ENCODE measurements at regions not wholly inside any gene's neighbourhood (a gene's known extent, or its start where the extent isn't known, plus 50 kb on each side); places are given as distances from the start of the nearest gene placed in this dataset.

GRCh38 chr14:71554323-71554722 lies 377.9 kb upstream of the RGS6 start:
- H3K9me2 ChIP-seq (replicated peaks; ENCODE audit: low read depth, low read length) = no peaks in the 10 kb centered on the region
- no peaks in the 10 kb centered on the region for H4K20me1 ChIP-seq (ENCODE audit: insufficient read depth, low read length, poor library complexity, severe bottlenecking)
- peak overlapping the region; percentile 63 for H3K9ac ChIP-seq (ENCODE audit: low read depth, low read length, poor library complexity, severe bottlenecking)
- TF ChIP-seq EZH2phosphoT487 (IDR thresholded peaks at IDR 0.05; ENCODE audit: borderline replicate concordance) (no peak), CTCF (conservative IDR thresholded peaks at IDR 0.05; ENCODE audit: low read length) (no peak)
- H2AFZ ChIP-seq (ENCODE audit: low read length) = no peak overlapping the region
- H3K9me3 ChIP-seq (ENCODE audit: insufficient read depth, low read depth, low read length) = no peaks in the 10 kb centered on the region
- peak overlapping the region; percentile 78 for H3K4me2 ChIP-seq (ENCODE audit: low read depth, low read length, poor library complexity, severe bottlenecking)
- no peak overlapping the region for H3K4me3 ChIP-seq (ENCODE audit: low read length, poor library complexity, severe bottlenecking)
- no peaks in the 10 kb centered on the region for H3F3A ChIP-seq (ENCODE audit: low read depth)
- H3K36me3 ChIP-seq (ENCODE audit: insufficient read depth, low read length) = no peaks in the 10 kb centered on the region
- no peaks in the 10 kb centered on the region for H3K27me3 ChIP-seq (ENCODE audit: insufficient read depth, low read length, poor library complexity, severe bottlenecking)
- peaks cover 72% of the 10 kb centered on the region for H3K4me1 ChIP-seq (ENCODE audit: insufficient read depth, low read length, poor library complexity, severe bottlenecking)
- peaks cover 74% of the 10 kb centered on the region for H3K79me2 ChIP-seq (ENCODE audit: insufficient read depth, low read length)

- Histone ChIP-seq H3K4me3 (ENCODE audit: low read length, poor library complexity, severe bottlenecking) (peak overlapping the region; percentile 65), H4K20me1 (ENCODE audit: insufficient read depth, low read length, poor library complexity, severe bottlenecking) (no peaks in the 10 kb centered on the region), H3K9me2 (replicated peaks; ENCODE audit: low read depth, low read length) (no peaks in the 10 kb centered on the region), H3K36me3 (ENCODE audit: insufficient read depth, low read length) (no peaks in the 10 kb centered on the region), H3K9ac (ENCODE audit: low read depth, low read length, poor library complexity, severe bottlenecking) (peak overlapping the region; percentile 63), H3F3A (ENCODE audit: low read depth) (no peaks in the 10 kb centered on the region), H3K4me2 (ENCODE audit: low read depth, low read length, poor library complexity, severe bottlenecking) (peak overlapping the region; percentile 78), H3K79me2 (ENCODE audit: insufficient read depth, low read length) (peaks cover 69% of the 10 kb centered on the region), H2AFZ (ENCODE audit: low read length) (no peak overlapping the region), H3K4me1 (ENCODE audit: insufficient read depth, low read length, poor library complexity, severe bottlenecking) (peaks cover 72% of the 10 kb centered on the region), H3K27me3 (ENCODE audit: insufficient read depth, low read length, poor library complexity, severe bottlenecking) (no peaks in the 10 kb centered on the region), H3K9me3 (ENCODE audit: insufficient read depth, low read depth, low read length) (no peaks in the 10 kb centered on the region)
- TF ChIP-seq EZH2phosphoT487 (IDR thresholded peaks at IDR 0.05; ENCODE audit: borderline replicate concordance) = no peak
- TF ChIP-seq CTCF (conservative IDR thresholded peaks at IDR 0.05; ENCODE audit: low read length) = no peak
Measured at GRCh38 chr14:71554959-71555612, 377.1 kb upstream of the RGS6 start.

- no peaks in the 10 kb centered on the region for H3K36me3 ChIP-seq (ENCODE audit: insufficient read depth, low read length)
- H3K9me2 ChIP-seq (replicated peaks; ENCODE audit: low read depth, low read length) = no peaks in the 10 kb centered on the region
- H2AFZ ChIP-seq (ENCODE audit: low read length) = no peak overlapping the region
- TF ChIP-seq EZH2phosphoT487 (IDR thresholded peaks at IDR 0.05; ENCODE audit: borderline replicate concordance) (no peak), CTCF (conservative IDR thresholded peaks at IDR 0.05; ENCODE audit: low read length) (no peak)
- no peaks in the 10 kb centered on the region for H3K27me3 ChIP-seq (ENCODE audit: insufficient read depth, low read length, poor library complexity, severe bottlenecking)
- H4K20me1 ChIP-seq (ENCODE audit: insufficient read depth, low read length, poor library complexity, severe bottlenecking) = no peaks in the 10 kb centered on the region
- H3K9ac ChIP-seq (ENCODE audit: low read depth, low read length, poor library complexity, severe bottlenecking) = peak overlapping the region; percentile 63
- peaks cover 70% of the 10 kb centered on the region for H3K4me1 ChIP-seq (ENCODE audit: insufficient read depth, low read length, poor library complexity, severe bottlenecking)
- H3K79me2 ChIP-seq (ENCODE audit: insufficient read depth, low read length) = peaks cover 68% of the 10 kb centered on the region
- no peaks in the 10 kb centered on the region for H3F3A ChIP-seq (ENCODE audit: low read depth)
- peak overlapping the region; percentile 65 for H3K4me3 ChIP-seq (ENCODE audit: low read length, poor library complexity, severe bottlenecking)
- H3K4me2 ChIP-seq (ENCODE audit: low read depth, low read length, poor library complexity, severe bottlenecking) = peak overlapping the region; percentile 78
- H3K9me3 ChIP-seq (ENCODE audit: insufficient read depth, low read depth, low read length) = no peaks in the 10 kb centered on the region
Measured at GRCh38 chr14:71555654-71556559, 376.3 kb upstream of the RGS6 start.

Data from Loucy (cell line).